Jurkat, Clone E6-1 (cell line): ENCODE measurements at regions not wholly inside any gene's neighbourhood (a gene's known extent, or its start where the extent isn't known, plus 50 kb on each side); places are given as distances from the start of the nearest gene placed in this dataset.

Experiments used
- DNase-seq: peaks from one replicate; pipeline ENCODE4 v3.0.0-alpha.2; 2011; ENCODE audit warnings: low read depth, low spot score
- H3K4me3 ChIP-seq: 2 replicates; pipeline ENCODE4 v1.5.1; 2011; ENCODE audit warnings: mild to moderate bottlenecking, low read length, control low read depth, moderate library complexity

- DNase-seq: peak; percentile 52
These were observed 90.0 kb upstream of the ANKRD34C start for GRCh38 chr15:79192462-79193036.

GRCh38 chr15:79190093-79190492 is 92.4 kb upstream of the ANKRD34C start:
- no peak for DNase-seq
- no peak overlapping the region for H3K4me3 ChIP-seq

More at GRCh38 chr15:79192462-79193036, 90.0 kb upstream of the ANKRD34C start:
- no peak overlapping the region for H3K4me3 ChIP-seq

GRCh38 chr15:79186616-79187015 is 95.9 kb upstream of the ANKRD34C start:
- no peak overlapping the region for H3K4me3 ChIP-seq
- DNase-seq: no peak

GRCh38 chr15:79185199-79185598 is 94.6 kb upstream of the RASGRF1 start:
- H3K4me3 ChIP-seq: no peak overlapping the region
- DNase-seq: no peak

GRCh38 chr15:79184465-79184892 is 93.9 kb upstream of the RASGRF1 start:
- peak; percentile 57 for DNase-seq
- no peak overlapping the region for H3K4me3 ChIP-seq

- no peak overlapping the region for H3K4me3 ChIP-seq
- DNase-seq: no peak
These were observed 89.7 kb upstream of the RASGRF1 start for GRCh38 chr15:79180318-79180717.

GRCh38 chr15:79179597-79179996 is 89.0 kb upstream of the RASGRF1 start:
- DNase-seq: no peak
- no peak overlapping the region for H3K4me3 ChIP-seq

GRCh38 chr15:79179108-79179561 is 88.6 kb upstream of the RASGRF1 start:
- no peak for DNase-seq
- H3K4me3 ChIP-seq: no peak overlapping the region

- no peak for DNase-seq
These were observed 88.0 kb upstream of the RASGRF1 start for GRCh38 chr15:79178594-79178993.

GRCh38 chr15:79176151-79176550 is 85.6 kb upstream of the RASGRF1 start:
- H3K4me3 ChIP-seq: no peak overlapping the region
- no peak for DNase-seq

More at GRCh38 chr15:79178594-79178993, 88.0 kb upstream of the RASGRF1 start:
- no peak overlapping the region for H3K4me3 ChIP-seq

- DNase-seq: no peak
- H3K4me3 ChIP-seq: no peak overlapping the region
These were observed 82.4 kb upstream of the RASGRF1 start for GRCh38 chr15:79172801-79173460.

GRCh38 chr15:79172032-79172481 is 81.5 kb upstream of the RASGRF1 start:
- H3K4me3 ChIP-seq: no peak overlapping the region
- DNase-seq: peak; percentile 32

- DNase-seq: no peak
These were observed 80.9 kb upstream of the RASGRF1 start for GRCh38 chr15:79171320-79172031.

GRCh38 chr15:79170256-79170664 is 79.7 kb upstream of the RASGRF1 start:
- DNase-seq: no peak

More at GRCh38 chr15:79171320-79172031, 80.9 kb upstream of the RASGRF1 start:
- H3K4me3 ChIP-seq: no peak overlapping the region

GRCh38 chr15:79169526-79170133 is 79.0 kb upstream of the RASGRF1 start:
- H3K4me3 ChIP-seq: no peak overlapping the region
- no peak for DNase-seq

More at GRCh38 chr15:79170256-79170664, 79.7 kb upstream of the RASGRF1 start:
- H3K4me3 ChIP-seq: no peak overlapping the region

GRCh38 chr15:79168922-79169456 is 78.4 kb upstream of the RASGRF1 start:
- H3K4me3 ChIP-seq: no peak overlapping the region
- no peak for DNase-seq

- no peak overlapping the region for H3K4me3 ChIP-seq
- DNase-seq: no peak
These were observed 77.2 kb upstream of the RASGRF1 start for GRCh38 chr15:79167776-79168175.

- no peak for DNase-seq
These were observed 75.9 kb upstream of the RASGRF1 start for GRCh38 chr15:79166311-79166955.

GRCh38 chr15:79164465-79164864 is 73.9 kb upstream of the RASGRF1 start:
- H3K4me3 ChIP-seq: no peak overlapping the region
- DNase-seq: no peak

More at GRCh38 chr15:79166311-79166955, 75.9 kb upstream of the RASGRF1 start:
- no peak overlapping the region for H3K4me3 ChIP-seq
